ENCODE measurements at regions not wholly inside any gene's neighbourhood (a gene's known extent, or its start where the extent isn't known, plus 50 kb on each side); places are given as distances from the start of the nearest gene placed in this dataset.

GRCh38 chr3:159668461-159668860 is 320.2 kb upstream of the IL12A start:
- no peak for TF ChIP-seq CTCF (IDR thresholded peaks at IDR 0.05; ENCODE audit: control extremely low read depth, extremely low read depth)
- H3K9me3 ChIP-seq (ENCODE audit: control insufficient read depth in 4 of 4, insufficient read depth in 3 of 4, low read length in 3 of 4): no peaks in the 10 kb centered on the region
- peaks cover 0 to 5% (median 0%) of the 10 kb centered on the region in 5 donors for H3K4me1 ChIP-seq (ENCODE audit: control insufficient read depth in 5 of 5, insufficient read depth in 5 of 5, low read length in 5 of 5)
- no peak for ATAC-seq (ENCODE audit: insufficient read depth, low FRiP score)
- H3K4me3 ChIP-seq: no peak overlapping the region
- no peaks in the 10 kb centered on the region for H3K36me3 ChIP-seq (ENCODE audit: control insufficient read depth in 4 of 4, insufficient read depth in 4 of 4, low read length in 4 of 4)
- 80 to 93% methylated on average over 3 of the region's 3 CpGs for WGBS, 2 donors
- no peak overlapping the region for H3K9ac ChIP-seq (ENCODE audit: insufficient read depth in 1 of 2, low read length in 2 of 2)
- peak overlapping the region in 1 of 2 donors; percentile 40 for H3K27ac ChIP-seq (ENCODE audit: low read depth in 1 of 2, low read length in 1 of 2)
- no peaks in the 10 kb centered on the region for H3K27me3 ChIP-seq (ENCODE audit: control insufficient read depth in 3 of 3, insufficient read depth in 3 of 3, low read length in 2 of 3)
- DNase-seq: no peak

- Histone ChIP-seq H3K27me3 (ENCODE audit: control insufficient read depth in 3 of 3, insufficient read depth in 3 of 3, low read length in 2 of 3) (no peaks in the 10 kb centered on the region), H3K4me3 (no peak overlapping the region), H3K9ac (ENCODE audit: insufficient read depth in 1 of 2, low read length in 2 of 2) (no peak overlapping the region), H3K36me3 (ENCODE audit: control insufficient read depth in 4 of 4, insufficient read depth in 4 of 4, low read length in 4 of 4) (no peaks in the 10 kb centered on the region), H3K27ac (ENCODE audit: low read depth in 1 of 2, low read length in 1 of 2) (peak overlapping the region in 1 of 2 donors; percentile 72), H3K4me1 (ENCODE audit: control insufficient read depth in 5 of 5, insufficient read depth in 5 of 5, low read length in 5 of 5) (peaks cover 0 to 5% (median 0%) of the 10 kb centered on the region in 5 donors), H3K9me3 (ENCODE audit: control insufficient read depth in 4 of 4, insufficient read depth in 3 of 4, low read length in 3 of 4) (no peaks in the 10 kb centered on the region)
- DNase-seq (peak in 2 of 3 donors; percentile 6 to 45), ATAC-seq (ENCODE audit: insufficient read depth, low FRiP score) (peak; percentile 48)
- WGBS, 2 donors: 39 to 43% methylated on average over 8 of the region's 8 CpGs
- no peak for TF ChIP-seq CTCF (IDR thresholded peaks at IDR 0.05; ENCODE audit: control extremely low read depth, extremely low read depth)
Observed at GRCh38 chr3:159668990-159669476, 319.6 kb upstream of the IL12A start.

- no peak for ATAC-seq (ENCODE audit: insufficient read depth, low FRiP score)
- peak overlapping the region in 1 of 2 donors; percentile 72 for H3K27ac ChIP-seq (ENCODE audit: low read depth in 1 of 2, low read length in 1 of 2)
- no peaks in the 10 kb centered on the region for H3K27me3 ChIP-seq (ENCODE audit: control insufficient read depth in 3 of 3, insufficient read depth in 3 of 3, low read length in 2 of 3)
- no peaks in the 10 kb centered on the region for H3K36me3 ChIP-seq (ENCODE audit: control insufficient read depth in 4 of 4, insufficient read depth in 4 of 4, low read length in 4 of 4)
- no peak overlapping the region for H3K9ac ChIP-seq (ENCODE audit: insufficient read depth in 1 of 2, low read length in 2 of 2)
- no peak for DNase-seq
- H3K4me3 ChIP-seq: no peak overlapping the region
- peaks cover 0 to 5% (median 0%) of the 10 kb centered on the region in 5 donors for H3K4me1 ChIP-seq (ENCODE audit: control insufficient read depth in 5 of 5, insufficient read depth in 5 of 5, low read length in 5 of 5)
- 69 to 71% methylated on average over 6 of the region's 6 CpGs for WGBS, 2 donors
- H3K9me3 ChIP-seq (ENCODE audit: control insufficient read depth in 4 of 4, insufficient read depth in 3 of 4, low read length in 3 of 4): no peaks in the 10 kb centered on the region
- TF ChIP-seq CTCF (IDR thresholded peaks at IDR 0.05; ENCODE audit: control extremely low read depth, extremely low read depth): no peak
Observed at GRCh38 chr3:159669766-159670165, 318.9 kb upstream of the IL12A start.
